GM23338 (cell line): ENCODE measurements at regions not wholly inside any gene's neighbourhood (a gene's known extent, or its start where the extent isn't known, plus 50 kb on each side); places are given as distances from the start of the nearest gene placed in this dataset.

Source experiments
- ATAC-seq: fragments of 200-7000 bp; cut with Tn5 transposase; 3 replicates; pipeline ENCODE4 v1.9.1; 2020
- DNase-seq: peaks from one replicate; pipeline ENCODE4 v3.0.0-alpha.2; 2015; ENCODE audit warnings: low spot score
- H2AFZ ChIP-seq: fragments of 200-600 bp; sonication (generic); 2 replicates; pipeline ENCODE4 v1.8.0; 2016; ENCODE audit warnings: antibody characterized with exemption, mild to moderate bottlenecking, moderate library complexity
- H3F3A ChIP-seq: fragments of 200-600 bp; sonication (generic); replicated peaks from 2 replicates; pipeline ENCODE4 v1.8.0; 2017; ENCODE audit warnings: antibody characterized with exemption, mixed run types, low read depth
- H3K27ac ChIP-seq: fragments of 200-600 bp; sonication (generic); 2 replicates; pipeline ENCODE4 v1.6.1; 2016; ENCODE audit warnings: low read depth
- H3K27me3 ChIP-seq: fragments of 200-600 bp; sonication (generic); 2 replicates; pipeline ENCODE4 v1.8.0; 2016; ENCODE audit warnings: mild to moderate bottlenecking, mixed run types, moderate library complexity; ENCODE audit not compliant: insufficient read depth
- H3K36me3 ChIP-seq: fragments of 200-600 bp; sonication (generic); 2 replicates; pipeline ENCODE4 v1.8.0; 2016; ENCODE audit warnings: mild to moderate bottlenecking; ENCODE audit not compliant: insufficient read depth
- H3K4me1 ChIP-seq: fragments of 200-600 bp; sonication (generic); 2 replicates; pipeline ENCODE4 v1.8.0; 2016; ENCODE audit warnings: mild to moderate bottlenecking, moderate library complexity; ENCODE audit not compliant: insufficient read depth
- H3K4me2 ChIP-seq: fragments of 200-600 bp; sonication (generic); 2 replicates; pipeline ENCODE4 v1.7.1; 2017; ENCODE audit warnings: mixed run types
- H3K4me3 ChIP-seq: fragments of 200-600 bp; sonication (generic); 2 replicates; pipeline ENCODE4 v1.6.1; 2016; ENCODE audit warnings: mixed run types
- H3K79me2 ChIP-seq: fragments of 200-600 bp; sonication (generic); replicated peaks from 2 replicates; pipeline ENCODE4 v1.8.0; 2017; ENCODE audit warnings: mild to moderate bottlenecking; ENCODE audit not compliant: insufficient read depth
- H3K9me2 ChIP-seq: fragments of 200-600 bp; sonication (generic); 2 replicates; pipeline ENCODE4 v1.8.0; 2017; ENCODE audit not compliant: insufficient read depth
- H4K20me1 ChIP-seq: fragments of 200-600 bp; sonication (generic); replicated peaks from 2 replicates; pipeline ENCODE4 v1.8.0; 2017; ENCODE audit warnings: mild to moderate bottlenecking; ENCODE audit not compliant: insufficient read depth
- H3K27ac Mint-ChIP-seq: 2 replicates; pipeline ENCODE4 v1.8.0; 2020; ENCODE audit warnings: inconsistent platforms, mild to moderate bottlenecking, moderate library complexity, mixed read lengths
- H3K27me3 Mint-ChIP-seq: 3 replicates; pipeline ENCODE4 v1.8.0; 2022; ENCODE audit warnings: low read depth, mild to moderate bottlenecking, moderate library complexity, mixed read lengths, inconsistent platforms; ENCODE audit not compliant: insufficient read depth, poor library complexity
- H3K36me3 Mint-ChIP-seq: 3 replicates; pipeline ENCODE4 v1.8.0; 2021; ENCODE audit warnings: low read depth, mild to moderate bottlenecking, inconsistent platforms, moderate library complexity, mixed read lengths
- H3K4me1 Mint-ChIP-seq: 3 replicates; pipeline ENCODE4 v1.8.0; 2020; ENCODE audit warnings: mild to moderate bottlenecking, inconsistent platforms, mixed read lengths
- H3K4me3 Mint-ChIP-seq: 3 replicates; pipeline ENCODE4 v1.8.0; 2021; ENCODE audit warnings: moderate library complexity, mild to moderate bottlenecking, inconsistent platforms, mixed read lengths
- H3K9me3 Mint-ChIP-seq: 3 replicates; pipeline ENCODE4 v1.8.0; 2020; ENCODE audit warnings: moderate library complexity, mild to moderate bottlenecking, inconsistent platforms, mixed read lengths
- CREB1 ChIP-seq: fragments of 250-450 bp; sonication (Bioruptor Pico); IDR thresholded peaks from 2 replicates; pipeline ENCODE4 v1.5.0; 2020; ENCODE audit warnings: low read depth, mild to moderate bottlenecking, moderate library complexity
- EZH2phosphoT487 ChIP-seq: fragments of 200-600 bp; sonication (generic); IDR thresholded peaks from one replicate; pipeline ENCODE4 v1.8.1; 2018; ENCODE audit warnings: antibody characterized with exemption; ENCODE audit not compliant: unreplicated experiment
- JUNB ChIP-seq: IDR thresholded peaks from one replicate; pipeline ENCODE4 v1.6.1; 2016; ENCODE audit warnings: antibody characterized with exemption; ENCODE audit not compliant: unreplicated experiment
- NANOG ChIP-seq: IDR thresholded peaks from 2 replicates; pipeline ENCODE4 v1.6.1; 2016; ENCODE audit warnings: antibody characterized with exemption, borderline replicate concordance
- POLR2AphosphoS5 ChIP-seq: IDR thresholded peaks from 2 replicates; pipeline ENCODE4 v1.6.1; 2016; ENCODE audit warnings: antibody characterized with exemption, low read depth
- STAT1 ChIP-seq: IDR thresholded peaks from one replicate; pipeline ENCODE4 v1.6.1; 2016; ENCODE audit warnings: antibody characterized with exemption; ENCODE audit not compliant: unreplicated experiment
- ZNF114 ChIP-seq: fragments of 250-450 bp; sonication (Bioruptor Pico); IDR thresholded peaks from 2 replicates; pipeline ENCODE4 v1.5.0; 2020; ENCODE audit warnings: mild to moderate bottlenecking, moderate library complexity
- ZNF331 ChIP-seq: fragments of 250-450 bp; sonication (Bioruptor Pico); IDR thresholded peaks from 2 replicates; pipeline ENCODE4 v1.5.0; 2020; ENCODE audit warnings: low read depth, mild to moderate bottlenecking, moderate library complexity
- TF ChIP-seq, protein P1 (sequence below): fragments of 250-450 bp; sonication (Bioruptor Pico); IDR thresholded peaks from 2 replicates; pipeline ENCODE4 v1.5.0; 2020; ENCODE audit warnings: mild to moderate bottlenecking, moderate library complexity
- TF ChIP-seq, protein P2 (sequence below): IDR thresholded peaks from one replicate; pipeline ENCODE4 v1.6.1; 2018; ENCODE audit warnings: antibody characterized with exemption; ENCODE audit not compliant: unreplicated experiment
- TF ChIP-seq, protein P3 (sequence below), 2 experiments: fragments of 200-600 bp in 1 of 2; sonication (generic) in 1 of 2; conservative IDR thresholded peaks; 2 replicates each; pipeline versions ENCODE4 v1.5.1 to v1.6.1; 2016 to 2017; ENCODE audit warnings: antibody characterized with exemption in 2 of 2, low read depth in 2 of 2, mild to moderate bottlenecking in 2 of 2, moderate library complexity in 1 of 2

DNA sequence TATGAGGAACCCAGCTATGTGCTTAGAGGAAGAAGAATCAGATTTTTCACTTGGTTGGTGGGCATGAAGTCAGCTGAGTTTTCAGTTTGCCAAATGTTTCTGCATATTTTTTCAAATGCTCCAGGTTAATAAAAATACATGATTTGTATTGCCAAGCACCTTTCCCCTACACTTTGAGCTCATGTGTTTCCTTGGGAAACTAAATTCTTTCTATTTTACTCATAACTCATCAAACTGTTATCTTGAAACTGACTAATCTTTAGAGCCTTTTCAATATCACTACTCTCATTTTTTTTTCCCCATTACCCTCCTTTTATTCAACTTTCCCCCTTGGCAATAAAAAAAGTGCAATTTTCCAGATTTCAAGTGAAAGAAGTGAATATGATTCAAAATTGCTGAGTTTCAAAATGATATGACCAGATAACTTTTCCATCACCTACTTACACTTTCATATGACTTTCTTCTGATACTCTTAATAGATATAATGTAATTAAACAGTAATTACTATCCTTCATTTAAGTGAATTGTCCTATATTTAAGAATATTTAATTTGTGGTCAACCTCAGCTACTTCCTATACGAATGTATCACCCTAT, 91.9 kb upstream of the SOX6 start:
- ATAC-seq = no peak
- Histone ChIP-seq H3K4me2 (no peak overlapping the region), H3K27ac (no peak overlapping the region)

More for the DNA sequence above, 91.9 kb upstream of the SOX6 start:
- no peak overlapping the region for H2AFZ ChIP-seq
- Mint-ChIP-seq H3K9me3 (no peaks in the 10 kb centered on the region), H3K27ac (no peak overlapping the region), H3K4me1 (no peaks in the 10 kb centered on the region), H3K4me3 (no peak overlapping the region), H3K27me3 (no peaks in the 10 kb centered on the region), H3K36me3 (no peaks in the 10 kb centered on the region)
- H3K79me2 ChIP-seq = no peaks in the 10 kb centered on the region
- no peak overlapping the region for H3K4me3 ChIP-seq
- no peak for DNase-seq
- no peaks in the 10 kb centered on the region for H3K27me3 ChIP-seq
- no peaks in the 10 kb centered on the region for H3K9me2 ChIP-seq
- TF ChIP-seq NANOG (no peak), JUNB (no peak), ZNF331 (no peak), ZNF114 (CRISPR knock-in tag) (no peak), CREB1 (CRISPR knock-in tag) (no peak), EZH2phosphoT487 (no peak), POLR2AphosphoS5 (no peak), STAT1 (no peak)
- TF ChIP-seq, protein P1, sequence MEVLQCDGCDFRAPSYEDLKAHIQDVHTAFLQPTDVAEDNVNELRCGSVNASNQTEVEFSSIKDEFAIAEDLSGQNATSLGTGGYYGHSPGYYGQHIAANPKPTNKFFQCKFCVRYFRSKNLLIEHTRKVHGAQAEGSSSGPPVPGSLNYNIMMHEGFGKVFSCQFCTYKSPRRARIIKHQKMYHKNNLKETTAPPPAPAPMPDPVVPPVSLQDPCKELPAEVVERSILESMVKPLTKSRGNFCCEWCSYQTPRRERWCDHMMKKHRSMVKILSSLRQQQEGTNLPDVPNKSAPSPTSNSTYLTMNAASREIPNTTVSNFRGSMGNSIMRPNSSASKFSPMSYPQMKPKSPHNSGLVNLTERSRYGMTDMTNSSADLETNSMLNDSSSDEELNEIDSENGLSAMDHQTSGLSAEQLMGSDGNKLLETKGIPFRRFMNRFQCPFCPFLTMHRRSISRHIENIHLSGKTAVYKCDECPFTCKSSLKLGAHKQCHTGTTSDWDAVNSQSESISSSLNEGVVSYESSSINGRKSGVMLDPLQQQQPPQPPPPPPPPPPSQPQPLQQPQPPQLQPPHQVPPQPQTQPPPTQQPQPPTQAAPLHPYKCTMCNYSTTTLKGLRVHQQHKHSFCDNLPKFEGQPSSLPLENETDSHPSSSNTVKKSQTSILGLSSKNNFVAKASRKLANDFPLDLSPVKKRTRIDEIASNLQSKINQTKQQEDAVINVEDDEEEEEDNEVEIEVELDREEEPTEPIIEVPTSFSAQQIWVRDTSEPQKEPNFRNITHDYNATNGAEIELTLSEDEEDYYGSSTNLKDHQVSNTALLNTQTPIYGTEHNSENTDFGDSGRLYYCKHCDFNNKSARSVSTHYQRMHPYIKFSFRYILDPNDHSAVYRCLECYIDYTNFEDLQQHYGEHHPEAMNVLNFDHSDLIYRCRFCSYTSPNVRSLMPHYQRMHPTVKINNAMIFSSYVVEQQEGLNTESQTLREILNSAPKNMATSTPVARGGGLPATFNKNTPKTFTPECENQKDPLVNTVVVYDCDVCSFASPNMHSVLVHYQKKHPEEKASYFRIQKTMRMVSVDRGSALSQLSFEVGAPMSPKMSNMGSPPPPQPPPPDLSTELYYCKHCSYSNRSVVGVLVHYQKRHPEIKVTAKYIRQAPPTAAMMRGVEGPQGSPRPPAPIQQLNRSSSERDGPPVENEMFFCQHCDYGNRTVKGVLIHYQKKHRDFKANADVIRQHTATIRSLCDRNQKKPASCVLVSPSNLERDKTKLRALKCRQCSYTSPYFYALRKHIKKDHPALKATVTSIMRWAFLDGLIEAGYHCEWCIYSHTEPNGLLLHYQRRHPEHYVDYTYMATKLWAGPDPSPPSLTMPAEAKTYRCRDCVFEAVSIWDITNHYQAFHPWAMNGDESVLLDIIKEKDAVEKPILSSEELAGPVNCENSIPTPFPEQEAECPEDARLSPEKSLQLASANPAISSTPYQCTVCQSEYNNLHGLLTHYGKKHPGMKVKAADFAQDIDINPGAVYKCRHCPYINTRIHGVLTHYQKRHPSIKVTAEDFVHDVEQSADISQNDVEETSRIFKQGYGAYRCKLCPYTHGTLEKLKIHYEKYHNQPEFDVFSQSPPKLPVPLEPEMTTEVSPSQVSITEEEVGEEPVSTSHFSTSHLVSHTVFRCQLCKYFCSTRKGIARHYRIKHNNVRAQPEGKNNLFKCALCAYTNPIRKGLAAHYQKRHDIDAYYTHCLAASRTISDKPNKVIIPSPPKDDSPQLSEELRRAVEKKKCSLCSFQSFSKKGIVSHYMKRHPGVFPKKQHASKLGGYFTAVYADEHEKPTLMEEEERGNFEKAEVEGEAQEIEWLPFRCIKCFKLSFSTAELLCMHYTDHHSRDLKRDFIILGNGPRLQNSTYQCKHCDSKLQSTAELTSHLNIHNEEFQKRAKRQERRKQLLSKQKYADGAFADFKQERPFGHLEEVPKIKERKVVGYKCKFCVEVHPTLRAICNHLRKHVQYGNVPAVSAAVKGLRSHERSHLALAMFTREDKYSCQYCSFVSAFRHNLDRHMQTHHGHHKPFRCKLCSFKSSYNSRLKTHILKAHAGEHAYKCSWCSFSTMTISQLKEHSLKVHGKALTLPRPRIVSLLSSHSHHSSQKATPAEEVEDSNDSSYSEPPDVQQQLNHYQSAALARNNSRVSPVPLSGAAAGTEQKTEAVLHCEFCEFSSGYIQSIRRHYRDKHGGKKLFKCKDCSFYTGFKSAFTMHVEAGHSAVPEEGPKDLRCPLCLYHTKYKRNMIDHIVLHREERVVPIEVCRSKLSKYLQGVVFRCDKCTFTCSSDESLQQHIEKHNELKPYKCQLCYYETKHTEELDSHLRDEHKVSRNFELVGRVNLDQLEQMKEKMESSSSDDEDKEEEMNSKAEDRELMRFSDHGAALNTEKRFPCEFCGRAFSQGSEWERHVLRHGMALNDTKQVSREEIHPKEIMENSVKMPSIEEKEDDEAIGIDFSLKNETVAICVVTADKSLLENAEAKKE (CRISPR knock-in tag) = no peak
- TF ChIP-seq, protein P2, sequence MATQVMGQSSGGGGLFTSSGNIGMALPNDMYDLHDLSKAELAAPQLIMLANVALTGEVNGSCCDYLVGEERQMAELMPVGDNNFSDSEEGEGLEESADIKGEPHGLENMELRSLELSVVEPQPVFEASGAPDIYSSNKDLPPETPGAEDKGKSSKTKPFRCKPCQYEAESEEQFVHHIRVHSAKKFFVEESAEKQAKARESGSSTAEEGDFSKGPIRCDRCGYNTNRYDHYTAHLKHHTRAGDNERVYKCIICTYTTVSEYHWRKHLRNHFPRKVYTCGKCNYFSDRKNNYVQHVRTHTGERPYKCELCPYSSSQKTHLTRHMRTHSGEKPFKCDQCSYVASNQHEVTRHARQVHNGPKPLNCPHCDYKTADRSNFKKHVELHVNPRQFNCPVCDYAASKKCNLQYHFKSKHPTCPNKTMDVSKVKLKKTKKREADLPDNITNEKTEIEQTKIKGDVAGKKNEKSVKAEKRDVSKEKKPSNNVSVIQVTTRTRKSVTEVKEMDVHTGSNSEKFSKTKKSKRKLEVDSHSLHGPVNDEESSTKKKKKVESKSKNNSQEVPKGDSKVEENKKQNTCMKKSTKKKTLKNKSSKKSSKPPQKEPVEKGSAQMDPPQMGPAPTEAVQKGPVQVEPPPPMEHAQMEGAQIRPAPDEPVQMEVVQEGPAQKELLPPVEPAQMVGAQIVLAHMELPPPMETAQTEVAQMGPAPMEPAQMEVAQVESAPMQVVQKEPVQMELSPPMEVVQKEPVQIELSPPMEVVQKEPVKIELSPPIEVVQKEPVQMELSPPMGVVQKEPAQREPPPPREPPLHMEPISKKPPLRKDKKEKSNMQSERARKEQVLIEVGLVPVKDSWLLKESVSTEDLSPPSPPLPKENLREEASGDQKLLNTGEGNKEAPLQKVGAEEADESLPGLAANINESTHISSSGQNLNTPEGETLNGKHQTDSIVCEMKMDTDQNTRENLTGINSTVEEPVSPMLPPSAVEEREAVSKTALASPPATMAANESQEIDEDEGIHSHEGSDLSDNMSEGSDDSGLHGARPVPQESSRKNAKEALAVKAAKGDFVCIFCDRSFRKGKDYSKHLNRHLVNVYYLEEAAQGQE = no peak
- TF ChIP-seq, protein P3, sequence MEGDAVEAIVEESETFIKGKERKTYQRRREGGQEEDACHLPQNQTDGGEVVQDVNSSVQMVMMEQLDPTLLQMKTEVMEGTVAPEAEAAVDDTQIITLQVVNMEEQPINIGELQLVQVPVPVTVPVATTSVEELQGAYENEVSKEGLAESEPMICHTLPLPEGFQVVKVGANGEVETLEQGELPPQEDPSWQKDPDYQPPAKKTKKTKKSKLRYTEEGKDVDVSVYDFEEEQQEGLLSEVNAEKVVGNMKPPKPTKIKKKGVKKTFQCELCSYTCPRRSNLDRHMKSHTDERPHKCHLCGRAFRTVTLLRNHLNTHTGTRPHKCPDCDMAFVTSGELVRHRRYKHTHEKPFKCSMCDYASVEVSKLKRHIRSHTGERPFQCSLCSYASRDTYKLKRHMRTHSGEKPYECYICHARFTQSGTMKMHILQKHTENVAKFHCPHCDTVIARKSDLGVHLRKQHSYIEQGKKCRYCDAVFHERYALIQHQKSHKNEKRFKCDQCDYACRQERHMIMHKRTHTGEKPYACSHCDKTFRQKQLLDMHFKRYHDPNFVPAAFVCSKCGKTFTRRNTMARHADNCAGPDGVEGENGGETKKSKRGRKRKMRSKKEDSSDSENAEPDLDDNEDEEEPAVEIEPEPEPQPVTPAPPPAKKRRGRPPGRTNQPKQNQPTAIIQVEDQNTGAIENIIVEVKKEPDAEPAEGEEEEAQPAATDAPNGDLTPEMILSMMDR (conservative IDR thresholded peaks at IDR 0.05; ENCODE audit: low read depth in 2 of 2) = no peak
- H4K20me1 ChIP-seq = no peaks in the 10 kb centered on the region
- H3K36me3 ChIP-seq = no peaks in the 10 kb centered on the region
- no peaks in the 10 kb centered on the region for H3F3A ChIP-seq
- H3K4me1 ChIP-seq = no peaks in the 10 kb centered on the region
